ENCODE measurements at regions not wholly inside any gene's neighbourhood (a gene's known extent, or its start where the extent isn't known, plus 50 kb on each side); places are given as distances from the start of the nearest gene placed in this dataset.

DNA sequence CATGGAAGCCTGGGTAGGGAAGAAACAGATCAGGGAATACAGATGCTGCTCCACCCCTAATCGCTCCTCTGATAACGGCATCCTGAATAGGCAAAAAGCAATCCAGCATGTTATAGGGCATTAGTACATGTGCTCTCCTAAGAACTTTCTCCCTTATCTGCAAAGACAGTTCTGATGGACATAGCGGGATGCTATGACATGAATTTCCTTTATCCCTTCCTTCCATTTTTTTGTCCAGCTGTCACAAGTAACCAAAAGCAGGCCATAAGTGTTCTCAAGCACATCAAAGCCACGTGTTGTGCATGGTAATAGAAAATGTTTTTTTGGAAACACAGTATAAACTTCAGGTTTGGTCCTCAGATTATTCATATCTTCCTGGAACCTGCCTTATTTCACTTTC, 141.4 kb upstream of the MON1B start:
- no peak for TF ChIP-seq RARB (CRISPR knock-in tag; IDR thresholded peaks at IDR 0.05)
- no peak for TF ChIP-seq TCF4 (CRISPR knock-in tag; IDR thresholded peaks at IDR 0.05; ENCODE audit: borderline replicate concordance)

All from SK-N-SH treated with all-trans-retinoic acid at 6 μM for 48 hours (cell line).